VCaP (cell line): ENCODE measurements at regions not wholly inside any gene's neighbourhood (a gene's known extent, or its start where the extent isn't known, plus 50 kb on each side); places are given as distances from the start of the nearest gene placed in this dataset.

Experiments used
- H3K27ac ChIP-seq: fragments of 450-650 bp; 2 replicates; pipeline ENCODE4 v1.5.1; 2017
- TF ChIP-seq, protein P1 (sequence below): fragments of 450-650 bp; conservative IDR thresholded peaks from 2 replicates; pipeline ENCODE4 v1.5.1; 2017; ENCODE audit warnings: mild to moderate bottlenecking, moderate library complexity

DNA sequence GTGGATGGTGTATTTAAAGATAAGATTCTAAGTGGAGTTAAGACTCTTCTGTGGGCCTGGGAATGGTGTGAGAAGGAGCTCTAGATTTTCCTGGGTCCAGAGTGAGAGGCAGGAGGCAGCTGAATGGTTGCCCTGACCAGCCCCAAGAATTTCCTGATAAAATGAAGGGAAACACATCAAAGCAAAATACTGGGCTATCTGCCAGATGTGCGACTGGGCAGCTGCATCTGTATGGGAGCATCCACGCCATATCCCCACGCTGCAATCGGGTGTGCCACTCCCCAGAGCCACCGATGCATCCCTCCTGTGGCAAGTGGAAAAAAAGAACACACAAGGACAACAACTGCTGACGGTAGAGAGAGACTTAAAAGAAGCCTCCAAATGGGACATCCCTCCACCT lies 84.3 kb upstream of the COX10 start:
- no peak overlapping the region for H3K27ac ChIP-seq
- TF ChIP-seq, protein P1, sequence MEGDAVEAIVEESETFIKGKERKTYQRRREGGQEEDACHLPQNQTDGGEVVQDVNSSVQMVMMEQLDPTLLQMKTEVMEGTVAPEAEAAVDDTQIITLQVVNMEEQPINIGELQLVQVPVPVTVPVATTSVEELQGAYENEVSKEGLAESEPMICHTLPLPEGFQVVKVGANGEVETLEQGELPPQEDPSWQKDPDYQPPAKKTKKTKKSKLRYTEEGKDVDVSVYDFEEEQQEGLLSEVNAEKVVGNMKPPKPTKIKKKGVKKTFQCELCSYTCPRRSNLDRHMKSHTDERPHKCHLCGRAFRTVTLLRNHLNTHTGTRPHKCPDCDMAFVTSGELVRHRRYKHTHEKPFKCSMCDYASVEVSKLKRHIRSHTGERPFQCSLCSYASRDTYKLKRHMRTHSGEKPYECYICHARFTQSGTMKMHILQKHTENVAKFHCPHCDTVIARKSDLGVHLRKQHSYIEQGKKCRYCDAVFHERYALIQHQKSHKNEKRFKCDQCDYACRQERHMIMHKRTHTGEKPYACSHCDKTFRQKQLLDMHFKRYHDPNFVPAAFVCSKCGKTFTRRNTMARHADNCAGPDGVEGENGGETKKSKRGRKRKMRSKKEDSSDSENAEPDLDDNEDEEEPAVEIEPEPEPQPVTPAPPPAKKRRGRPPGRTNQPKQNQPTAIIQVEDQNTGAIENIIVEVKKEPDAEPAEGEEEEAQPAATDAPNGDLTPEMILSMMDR, result no peak

DNA sequence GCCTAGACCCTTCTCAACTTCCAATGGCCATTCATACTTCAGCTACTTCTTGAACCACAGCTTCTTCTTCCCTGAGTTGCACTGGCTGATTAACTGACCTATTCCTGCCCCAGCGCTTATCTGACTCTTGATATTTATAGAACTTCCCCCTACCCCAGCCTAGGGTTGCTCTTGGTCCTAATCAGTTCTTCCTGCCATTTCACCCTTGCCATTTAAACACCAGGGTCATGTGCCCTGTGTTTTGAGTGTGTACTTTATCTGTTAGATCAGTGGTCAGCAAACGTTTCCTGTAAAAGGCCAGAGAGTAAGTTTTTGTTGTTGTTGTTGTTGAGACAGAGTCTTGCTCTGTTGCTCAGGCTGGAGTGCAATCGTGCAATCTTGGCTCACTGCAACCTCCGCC lies 82.4 kb upstream of the COX10 start:
- TF ChIP-seq, protein P1, result no peak
- no peak overlapping the region for H3K27ac ChIP-seq

- TF ChIP-seq, protein P1, result no peak
- no peak overlapping the region for H3K27ac ChIP-seq
Measured at GRCh38 chr17:13989138-13989537, 80.2 kb upstream of the COX10 start.

DNA sequence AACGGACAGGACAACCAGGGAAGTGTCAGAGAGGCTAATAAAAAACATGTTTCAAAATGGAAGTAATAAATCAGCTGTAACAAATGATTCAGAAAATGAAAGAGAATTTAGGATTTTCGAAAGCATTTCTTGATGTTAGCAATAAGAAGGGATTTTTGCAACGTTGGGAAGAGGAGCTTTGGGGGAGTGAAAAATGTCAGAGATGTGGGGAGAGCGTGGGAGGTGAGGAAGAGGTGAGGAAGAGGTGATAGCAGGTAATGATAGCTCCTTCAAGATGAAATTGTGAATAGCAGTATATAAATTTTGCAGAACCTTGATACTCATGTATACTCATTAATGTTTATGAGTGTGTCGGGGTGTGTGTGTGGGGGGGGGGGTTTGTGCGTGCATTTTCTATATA lies 76.2 kb upstream of the COX10 start:
- TF ChIP-seq, protein P1, result no peak
- H3K27ac ChIP-seq, result no peak overlapping the region

- TF ChIP-seq, protein P1, result no peak
- no peak overlapping the region for H3K27ac ChIP-seq
Measured at GRCh38 chr17:13994050-13994449, 75.3 kb upstream of the COX10 start.

DNA sequence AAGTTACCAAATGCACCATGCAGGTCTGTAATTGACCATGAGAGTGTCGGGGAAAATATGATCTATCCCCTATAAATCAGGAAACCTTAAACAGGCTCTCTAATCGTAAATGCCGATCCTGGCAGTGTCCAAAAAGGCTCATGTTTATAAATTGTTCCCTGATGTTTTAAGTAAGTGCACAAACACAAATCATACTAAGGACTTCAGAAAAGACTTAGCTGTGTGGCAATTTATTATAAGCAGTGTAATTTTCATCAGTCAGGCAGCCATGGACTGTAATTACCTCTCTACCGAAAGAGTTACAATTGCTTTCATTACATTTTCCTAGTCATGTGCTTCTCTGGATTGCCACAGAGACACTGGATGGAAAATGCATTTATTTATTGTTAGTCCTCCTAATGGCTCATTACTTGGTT lies 73.4 kb upstream of the COX10 start:
- TF ChIP-seq, protein P1, result no peak
- H3K27ac ChIP-seq, result no peak overlapping the region; the same call in 1 of the 2 replicates

GRCh38 chr17:13996276-13996675 lies 73.0 kb upstream of the COX10 start:
- TF ChIP-seq, protein P1, result no peak
- H3K27ac ChIP-seq, result no peak overlapping the region; the same call in 1 of the 2 replicates

DNA sequence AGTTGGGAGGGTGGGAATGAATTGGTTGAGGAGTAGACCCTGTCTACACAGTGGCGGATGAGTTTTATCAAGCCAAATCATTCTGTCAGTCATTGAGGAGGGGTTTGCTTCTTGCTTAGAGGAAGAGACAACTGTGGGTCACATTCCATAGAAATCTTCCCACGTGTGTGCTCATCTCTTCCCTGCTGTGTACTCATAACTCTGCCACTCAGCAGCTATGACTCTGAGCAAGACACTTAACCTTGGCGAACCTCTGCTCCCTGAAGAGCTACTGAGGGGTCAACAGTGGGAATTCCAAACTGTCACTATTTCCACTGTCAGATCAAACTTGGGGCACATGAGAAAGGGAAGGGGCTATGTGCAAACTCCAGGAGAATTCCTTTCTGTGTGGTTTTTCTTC lies 72.6 kb upstream of the COX10 start:
- TF ChIP-seq, protein P1, result no peak
- H3K27ac ChIP-seq, result no peak overlapping the region
